Vagina (tissue), 2 donors: ENCODE measurements at regions not wholly inside any gene's neighbourhood (a gene's known extent, or its start where the extent isn't known, plus 50 kb on each side); places are given as distances from the start of the nearest gene placed in this dataset.

Source experiments
- DNase-seq, 2 donors: peaks; one replicate each; pipeline ENCODE4 v3.0.0-alpha.2; 2017; ENCODE audit errors: extremely low spot score in 2 of 2
- H3K27ac ChIP-seq: fragments of 200-600 bp; sonication (generic); one replicate; pipeline ENCODE4 v1.5.1; 2019
- H3K27me3 ChIP-seq: fragments of 200-600 bp; sonication (generic); one replicate; pipeline ENCODE4 v1.5.1; 2019
- H3K36me3 ChIP-seq, 2 donors: fragments of 200-600 bp; sonication (generic); one replicate each; pipeline ENCODE4 v1.5.1; 2017 to 2019
- H3K4me1 ChIP-seq: fragments of 200-600 bp; sonication (generic); one replicate; pipeline ENCODE4 v1.5.1; 2019
- H3K4me3 ChIP-seq, 2 donors: fragments of 200-600 bp; sonication (generic); 1 replicate in 1 of 2; 2 replicates in 1 of 2; pipeline ENCODE4 v1.5.1; 2016 to 2019
- H3K9me3 ChIP-seq: fragments of 200-600 bp; sonication (generic); one replicate; pipeline ENCODE4 v1.5.1; 2019
- CTCF ChIP-seq, 3 experiments: fragments of 450-650 bp in 2 of 3; fragments of 200-600 bp in 1 of 3; sonication (generic) in 1 of 3; IDR thresholded peaks; one replicate each; pipeline ENCODE4 v1.5.1; 2017 to 2019; ENCODE audit warnings: antibody characterized with exemption in 3 of 3, mild to moderate bottlenecking in 2 of 3, moderate library complexity in 2 of 3
- POLR2A ChIP-seq, 2 donors: fragments of 450-650 bp; IDR thresholded peaks; one replicate each; pipeline ENCODE4 v1.6.1; 2017; ENCODE audit warnings: antibody characterized with exemption in 2 of 2, mild to moderate bottlenecking in 2 of 2, moderate library complexity in 2 of 2
- POLR2AphosphoS5 ChIP-seq, 2 donors: sonication (generic); formaldehyde crosslinking; IDR thresholded peaks; one replicate each; pipeline ENCODE4 v1.9.0; 2017; ENCODE audit warnings: antibody characterized with exemption in 2 of 2, mild to moderate bottlenecking in 2 of 2, low read depth in 1 of 2; ENCODE audit not compliant: insufficient read depth in 1 of 2
- intact Hi-C: fragments of 100-400 bp; cut with DNase I; formaldehyde crosslinking; loops from one replicate; pipeline ENCODE4 v1.15.1; 2023

GRCh38 chr1:65505547-65506300 lies 85.3 kb downstream of the LEPR start:
- H3K27me3 ChIP-seq: no peaks in the 10 kb centered on the region
- H3K36me3 ChIP-seq: no peaks in the 10 kb centered on the region
- H3K4me1 ChIP-seq: no peaks in the 10 kb centered on the region
- DNase-seq: no peak
- no peak overlapping the region for H3K27ac ChIP-seq
- H3K9me3 ChIP-seq: no peaks in the 10 kb centered on the region
- intact Hi-C loops: no loop called here
- no peak overlapping the region for H3K4me3 ChIP-seq
- TF ChIP-seq POLR2A (IDR thresholded peaks at IDR 0.05) (no peak), CTCF (IDR thresholded peaks at IDR 0.05) (no peak), POLR2AphosphoS5 (IDR thresholded peaks at IDR 0.05; ENCODE audit: insufficient read depth in 1 of 2, low read depth in 1 of 2) (no peak)

- no peak overlapping the region for H3K4me3 ChIP-seq
- DNase-seq: no peak
- H3K4me1 ChIP-seq: no peaks in the 10 kb centered on the region
- no peaks in the 10 kb centered on the region for H3K9me3 ChIP-seq
- no peaks in the 10 kb centered on the region for H3K27me3 ChIP-seq
- H3K27ac ChIP-seq: no peak overlapping the region
- intact Hi-C loops: no loop called here
- no peaks in the 10 kb centered on the region for H3K36me3 ChIP-seq
- no peak for TF ChIP-seq POLR2A (IDR thresholded peaks at IDR 0.05)
- TF ChIP-seq CTCF (IDR thresholded peaks at IDR 0.05): no peak
- no peak for TF ChIP-seq POLR2AphosphoS5 (IDR thresholded peaks at IDR 0.05; ENCODE audit: insufficient read depth in 1 of 2, low read depth in 1 of 2)
These were observed 87.6 kb downstream of the LEPR start for GRCh38 chr1:65508051-65508450.

GRCh38 chr1:65509912-65510680 lies 89.6 kb downstream of the LEPR start:
- Histone ChIP-seq H3K9me3 (no peaks in the 10 kb centered on the region), H3K36me3 (no peaks in the 10 kb centered on the region), H3K4me1 (no peaks in the 10 kb centered on the region), H3K27ac (no peak overlapping the region), H3K27me3 (no peaks in the 10 kb centered on the region), H3K4me3 (no peak overlapping the region)
- no peak for DNase-seq
- intact Hi-C loops: no loop called here
- no peak for TF ChIP-seq POLR2AphosphoS5 (IDR thresholded peaks at IDR 0.05; ENCODE audit: insufficient read depth in 1 of 2, low read depth in 1 of 2)
- TF ChIP-seq POLR2A (IDR thresholded peaks at IDR 0.05): no peak

- TF ChIP-seq POLR2AphosphoS5 (IDR thresholded peaks at IDR 0.05; ENCODE audit: insufficient read depth in 1 of 2, low read depth in 1 of 2) (no peak), POLR2A (IDR thresholded peaks at IDR 0.05) (no peak), CTCF (IDR thresholded peaks at IDR 0.05) (no peak)
- Histone ChIP-seq H3K27me3 (no peaks in the 10 kb centered on the region), H3K9me3 (no peaks in the 10 kb centered on the region), H3K4me3 (no peak overlapping the region), H3K27ac (no peak overlapping the region), H3K36me3 (no peaks in the 10 kb centered on the region), H3K4me1 (no peaks in the 10 kb centered on the region)
- intact Hi-C loops: no loop called here
- no peak for DNase-seq
These were observed 90.5 kb downstream of the LEPR start for GRCh38 chr1:65510961-65511360.

GRCh38 chr1:65512383-65512782 lies 91.9 kb downstream of the LEPR start:
- Histone ChIP-seq H3K4me3 (no peak overlapping the region), H3K4me1 (no peaks in the 10 kb centered on the region), H3K27me3 (no peaks in the 10 kb centered on the region), H3K36me3 (no peaks in the 10 kb centered on the region), H3K9me3 (no peaks in the 10 kb centered on the region), H3K27ac (no peak overlapping the region)
- TF ChIP-seq POLR2A (IDR thresholded peaks at IDR 0.05) (no peak), CTCF (IDR thresholded peaks at IDR 0.05) (no peak), POLR2AphosphoS5 (IDR thresholded peaks at IDR 0.05; ENCODE audit: insufficient read depth in 1 of 2, low read depth in 1 of 2) (no peak)
- intact Hi-C loops: no loop called here
- no peak for DNase-seq
